WTC11 (cell line): ENCODE measurements at regions not wholly inside any gene's neighbourhood (a gene's known extent, or its start where the extent isn't known, plus 50 kb on each side); places are given as distances from the start of the nearest gene placed in this dataset.

ENCODE experiments used
- ATAC-seq: fragments of 200-7000 bp; cut with Tn5 transposase; 2 replicates; pipeline ENCODE4 v1.10.0; 2021; ENCODE audit warnings: mild to moderate bottlenecking, moderate library complexity
- CTCF ChIA-PET: fragments of 300-600 bp; sonication (Branson Sonifier 250); formaldehyde crosslinking; loops from one replicate; lab custom pipeline; 2021; ENCODE audit warnings: antibody characterized with exemption; lab: Charles Lee
- POLR2A ChIA-PET: fragments of 350-600 bp; sonication (Branson Sonifier 250); formaldehyde crosslinking; loops from one replicate; lab custom pipeline; 2021; ENCODE audit warnings: antibody characterized with exemption; lab: Charles Lee
- DNase-seq: peaks from one replicate; pipeline ENCODE4 v3.0.0; 2021; ENCODE audit warnings: low spot score
- H3K27ac Mint-ChIP-seq: 2 replicates; pipeline ENCODE4 v1.8.0; 2021; ENCODE audit warnings: mixed read lengths
- H3K27me3 Mint-ChIP-seq: 2 replicates; pipeline ENCODE4 v1.8.0; 2021; ENCODE audit warnings: low read depth, mild to moderate bottlenecking, moderate library complexity, mixed read lengths
- H3K36me3 Mint-ChIP-seq: 2 replicates; pipeline ENCODE4 v1.8.0; 2021; ENCODE audit warnings: mixed read lengths
- H3K4me1 Mint-ChIP-seq: 2 replicates; pipeline ENCODE4 v1.8.0; 2022; ENCODE audit warnings: mixed read lengths
- H3K4me3 Mint-ChIP-seq: 2 replicates; pipeline ENCODE4 v1.8.0; 2021; ENCODE audit warnings: mild to moderate bottlenecking, moderate library complexity, mixed read lengths
- H3K9me3 Mint-ChIP-seq: 2 replicates; pipeline ENCODE4 v1.8.0; 2021; ENCODE audit warnings: mixed read lengths
- CREB1 ChIP-seq: sonication (generic); formaldehyde crosslinking; IDR thresholded peaks from 2 replicates; pipeline ENCODE4 v1.8.0; 2023; ENCODE audit warnings: mild to moderate bottlenecking, missing genetic modification reagents
- FOXP1 ChIP-seq: sonication (generic); formaldehyde crosslinking; IDR thresholded peaks from 2 replicates; pipeline ENCODE4 v1.8.0; 2022; ENCODE audit warnings: missing genetic modification reagents, mild to moderate bottlenecking, moderate library complexity, borderline replicate concordance
- GRHL2 ChIP-seq: fragments of 250-450 bp; sonication (Bioruptor Pico); IDR thresholded peaks from 2 replicates; pipeline ENCODE4 v1.8.0; 2022; ENCODE audit warnings: mild to moderate bottlenecking, moderate library complexity; ENCODE audit not compliant: insufficient replicate concordance, severe bottlenecking
- HMGA2 ChIP-seq: fragments of 250-450 bp; sonication (Bioruptor Pico); IDR thresholded peaks from 2 replicates; pipeline ENCODE4 v1.4.0; 2021; ENCODE audit warnings: mild to moderate bottlenecking, moderate library complexity
- JUN ChIP-seq: sonication (generic); formaldehyde crosslinking; IDR thresholded peaks from 2 replicates; pipeline ENCODE4 v1.8.0; 2023; ENCODE audit warnings: mild to moderate bottlenecking, missing genetic modification reagents
- SMAD4 ChIP-seq: sonication (generic); formaldehyde crosslinking; IDR thresholded peaks from 2 replicates; pipeline ENCODE4 v1.8.0; 2022; ENCODE audit warnings: mild to moderate bottlenecking, missing genetic modification reagents
- TP53 ChIP-seq: sonication (generic); formaldehyde crosslinking; IDR thresholded peaks from 2 replicates; pipeline ENCODE4 v1.8.1; 2023; ENCODE audit warnings: mild to moderate bottlenecking, missing genetic modification reagents
- ZNF263 ChIP-seq: sonication (generic); formaldehyde crosslinking; IDR thresholded peaks from 2 replicates; pipeline ENCODE4 v1.8.1; 2022; ENCODE audit warnings: low read depth, mild to moderate bottlenecking, moderate library complexity, missing genetic modification reagents
- ZNF425 ChIP-seq: fragments of 250-450 bp; sonication (Bioruptor Pico); conservative IDR thresholded peaks from 2 replicates; pipeline ENCODE4 v1.9.0; 2021; ENCODE audit warnings: mild to moderate bottlenecking
- TF ChIP-seq, protein P1 (sequence below): sonication (generic); formaldehyde crosslinking; IDR thresholded peaks from 2 replicates; pipeline ENCODE4 v1.8.1; 2023; ENCODE audit warnings: mild to moderate bottlenecking, missing genetic modification reagents, borderline replicate concordance
- TF ChIP-seq, protein P2 (sequence below): sonication (generic); formaldehyde crosslinking; conservative IDR thresholded peaks from 2 replicates; pipeline ENCODE4 v1.8.1; 2023; ENCODE audit warnings: mild to moderate bottlenecking, low read depth, missing genetic modification reagents, moderate library complexity
- TF ChIP-seq, protein P3 (sequence below): sonication (generic); formaldehyde crosslinking; IDR thresholded peaks from 2 replicates; pipeline ENCODE4 v1.8.0; 2023; ENCODE audit warnings: mild to moderate bottlenecking, missing genetic modification reagents
- TF ChIP-seq, protein P4 (sequence below): sonication (generic); formaldehyde crosslinking; IDR thresholded peaks from 2 replicates; pipeline ENCODE4 v1.8.1; 2023; ENCODE audit warnings: mild to moderate bottlenecking, missing genetic modification reagents, moderate library complexity
- TF ChIP-seq, protein P5 (sequence below): fragments of 250-450 bp; sonication (Bioruptor Pico); IDR thresholded peaks from 2 replicates; pipeline ENCODE4 v1.9.0; 2021; ENCODE audit warnings: mild to moderate bottlenecking, borderline replicate concordance

- no peak for TF ChIP-seq ZNF425
- TF ChIP-seq GRHL2: no peak
- TF ChIP-seq CREB1 (CRISPR knock-in tag): no peak
These were observed 472.5 kb downstream of the PID1 start (continued) for GRCh38 chr2:228798458-228799207.

- Mint-ChIP-seq H3K27me3 (no peaks in the 10 kb centered on the region; the same call in 1 of the 2 replicates), H3K27ac (no peak overlapping the region), H3K36me3 (no peaks in the 10 kb centered on the region), H3K4me1 (peaks cover 2% of the 10 kb centered on the region; the same call in 1 of the 2 replicates), H3K4me3 (no peak overlapping the region), H3K9me3 (no peaks in the 10 kb centered on the region)
- CTCF ChIA-PET: no interaction called here
- ATAC-seq (no peak), DNase-seq (no peak)
- POLR2A ChIA-PET: no interaction called here
- TF ChIP-seq, protein P1, sequence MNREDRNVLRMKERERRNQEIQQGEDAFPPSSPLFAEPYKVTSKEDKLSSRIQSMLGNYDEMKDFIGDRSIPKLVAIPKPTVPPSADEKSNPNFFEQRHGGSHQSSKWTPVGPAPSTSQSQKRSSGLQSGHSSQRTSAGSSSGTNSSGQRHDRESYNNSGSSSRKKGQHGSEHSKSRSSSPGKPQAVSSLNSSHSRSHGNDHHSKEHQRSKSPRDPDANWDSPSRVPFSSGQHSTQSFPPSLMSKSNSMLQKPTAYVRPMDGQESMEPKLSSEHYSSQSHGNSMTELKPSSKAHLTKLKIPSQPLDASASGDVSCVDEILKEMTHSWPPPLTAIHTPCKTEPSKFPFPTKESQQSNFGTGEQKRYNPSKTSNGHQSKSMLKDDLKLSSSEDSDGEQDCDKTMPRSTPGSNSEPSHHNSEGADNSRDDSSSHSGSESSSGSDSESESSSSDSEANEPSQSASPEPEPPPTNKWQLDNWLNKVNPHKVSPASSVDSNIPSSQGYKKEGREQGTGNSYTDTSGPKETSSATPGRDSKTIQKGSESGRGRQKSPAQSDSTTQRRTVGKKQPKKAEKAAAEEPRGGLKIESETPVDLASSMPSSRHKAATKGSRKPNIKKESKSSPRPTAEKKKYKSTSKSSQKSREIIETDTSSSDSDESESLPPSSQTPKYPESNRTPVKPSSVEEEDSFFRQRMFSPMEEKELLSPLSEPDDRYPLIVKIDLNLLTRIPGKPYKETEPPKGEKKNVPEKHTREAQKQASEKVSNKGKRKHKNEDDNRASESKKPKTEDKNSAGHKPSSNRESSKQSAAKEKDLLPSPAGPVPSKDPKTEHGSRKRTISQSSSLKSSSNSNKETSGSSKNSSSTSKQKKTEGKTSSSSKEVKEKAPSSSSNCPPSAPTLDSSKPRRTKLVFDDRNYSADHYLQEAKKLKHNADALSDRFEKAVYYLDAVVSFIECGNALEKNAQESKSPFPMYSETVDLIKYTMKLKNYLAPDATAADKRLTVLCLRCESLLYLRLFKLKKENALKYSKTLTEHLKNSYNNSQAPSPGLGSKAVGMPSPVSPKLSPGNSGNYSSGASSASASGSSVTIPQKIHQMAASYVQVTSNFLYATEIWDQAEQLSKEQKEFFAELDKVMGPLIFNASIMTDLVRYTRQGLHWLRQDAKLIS (CRISPR knock-in tag): no peak
- TF ChIP-seq TP53 (CRISPR knock-in tag) (no peak), JUN (CRISPR knock-in tag) (no peak), HMGA2 (no peak)
- TF ChIP-seq, protein P2, sequence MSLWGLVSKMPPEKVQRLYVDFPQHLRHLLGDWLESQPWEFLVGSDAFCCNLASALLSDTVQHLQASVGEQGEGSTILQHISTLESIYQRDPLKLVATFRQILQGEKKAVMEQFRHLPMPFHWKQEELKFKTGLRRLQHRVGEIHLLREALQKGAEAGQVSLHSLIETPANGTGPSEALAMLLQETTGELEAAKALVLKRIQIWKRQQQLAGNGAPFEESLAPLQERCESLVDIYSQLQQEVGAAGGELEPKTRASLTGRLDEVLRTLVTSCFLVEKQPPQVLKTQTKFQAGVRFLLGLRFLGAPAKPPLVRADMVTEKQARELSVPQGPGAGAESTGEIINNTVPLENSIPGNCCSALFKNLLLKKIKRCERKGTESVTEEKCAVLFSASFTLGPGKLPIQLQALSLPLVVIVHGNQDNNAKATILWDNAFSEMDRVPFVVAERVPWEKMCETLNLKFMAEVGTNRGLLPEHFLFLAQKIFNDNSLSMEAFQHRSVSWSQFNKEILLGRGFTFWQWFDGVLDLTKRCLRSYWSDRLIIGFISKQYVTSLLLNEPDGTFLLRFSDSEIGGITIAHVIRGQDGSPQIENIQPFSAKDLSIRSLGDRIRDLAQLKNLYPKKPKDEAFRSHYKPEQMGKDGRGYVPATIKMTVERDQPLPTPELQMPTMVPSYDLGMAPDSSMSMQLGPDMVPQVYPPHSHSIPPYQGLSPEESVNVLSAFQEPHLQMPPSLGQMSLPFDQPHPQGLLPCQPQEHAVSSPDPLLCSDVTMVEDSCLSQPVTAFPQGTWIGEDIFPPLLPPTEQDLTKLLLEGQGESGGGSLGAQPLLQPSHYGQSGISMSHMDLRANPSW (CRISPR knock-in tag): no peak
- TF ChIP-seq, protein P3, sequence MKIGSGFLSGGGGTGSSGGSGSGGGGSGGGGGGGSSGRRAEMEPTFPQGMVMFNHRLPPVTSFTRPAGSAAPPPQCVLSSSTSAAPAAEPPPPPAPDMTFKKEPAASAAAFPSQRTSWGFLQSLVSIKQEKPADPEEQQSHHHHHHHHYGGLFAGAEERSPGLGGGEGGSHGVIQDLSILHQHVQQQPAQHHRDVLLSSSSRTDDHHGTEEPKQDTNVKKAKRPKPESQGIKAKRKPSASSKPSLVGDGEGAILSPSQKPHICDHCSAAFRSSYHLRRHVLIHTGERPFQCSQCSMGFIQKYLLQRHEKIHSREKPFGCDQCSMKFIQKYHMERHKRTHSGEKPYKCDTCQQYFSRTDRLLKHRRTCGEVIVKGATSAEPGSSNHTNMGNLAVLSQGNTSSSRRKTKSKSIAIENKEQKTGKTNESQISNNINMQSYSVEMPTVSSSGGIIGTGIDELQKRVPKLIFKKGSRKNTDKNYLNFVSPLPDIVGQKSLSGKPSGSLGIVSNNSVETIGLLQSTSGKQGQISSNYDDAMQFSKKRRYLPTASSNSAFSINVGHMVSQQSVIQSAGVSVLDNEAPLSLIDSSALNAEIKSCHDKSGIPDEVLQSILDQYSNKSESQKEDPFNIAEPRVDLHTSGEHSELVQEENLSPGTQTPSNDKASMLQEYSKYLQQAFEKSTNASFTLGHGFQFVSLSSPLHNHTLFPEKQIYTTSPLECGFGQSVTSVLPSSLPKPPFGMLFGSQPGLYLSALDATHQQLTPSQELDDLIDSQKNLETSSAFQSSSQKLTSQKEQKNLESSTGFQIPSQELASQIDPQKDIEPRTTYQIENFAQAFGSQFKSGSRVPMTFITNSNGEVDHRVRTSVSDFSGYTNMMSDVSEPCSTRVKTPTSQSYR (CRISPR knock-in tag): no peak
These were observed 474.7 kb downstream of the PID1 start for GRCh38 chr2:228796386-228796785.

DNA sequence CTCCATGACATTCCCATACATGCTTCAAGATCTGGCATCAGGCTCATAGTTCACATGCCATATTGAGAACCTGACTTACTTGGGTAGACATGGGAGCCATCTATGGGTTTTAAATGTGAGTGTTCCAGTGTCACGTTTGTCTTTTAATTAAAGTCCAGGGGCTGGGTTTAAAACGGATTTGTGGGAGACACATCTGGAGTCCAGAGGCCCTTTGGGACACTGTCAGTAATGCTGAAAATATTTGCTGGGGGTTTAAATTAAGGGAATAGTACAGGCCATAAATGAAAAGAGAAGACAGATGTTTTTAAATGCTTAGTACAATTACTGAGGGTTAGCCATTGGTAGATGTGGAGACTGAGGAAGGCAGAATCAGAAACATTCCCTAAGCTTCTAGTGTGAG is 478.0 kb downstream of the PID1 start:
- Mint-ChIP-seq H3K9me3 (no peaks in the 10 kb centered on the region), H3K4me3 (no peak overlapping the region), H3K27me3 (no peaks in the 10 kb centered on the region; the same call in 1 of the 2 replicates), H3K27ac (no peak overlapping the region), H3K36me3 (no peaks in the 10 kb centered on the region), H3K4me1 (no peaks in the 10 kb centered on the region)
- ChIA-PET POLR2A (no interaction called here), CTCF (no interaction called here)
- DNase-seq (no peak), ATAC-seq (no peak)
- TF ChIP-seq ZNF263 (CRISPR knock-in tag) (no peak), HMGA2 (no peak), SMAD4 (no peak), FOXP1 (CRISPR knock-in tag) (no peak)
- TF ChIP-seq, protein P4, sequence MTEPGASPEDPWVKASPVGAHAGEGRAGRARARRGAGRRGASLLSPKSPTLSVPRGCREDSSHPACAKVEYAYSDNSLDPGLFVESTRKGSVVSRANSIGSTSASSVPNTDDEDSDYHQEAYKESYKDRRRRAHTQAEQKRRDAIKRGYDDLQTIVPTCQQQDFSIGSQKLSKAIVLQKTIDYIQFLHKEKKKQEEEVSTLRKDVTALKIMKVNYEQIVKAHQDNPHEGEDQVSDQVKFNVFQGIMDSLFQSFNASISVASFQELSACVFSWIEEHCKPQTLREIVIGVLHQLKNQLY (CRISPR knock-in tag): no peak
- TF ChIP-seq, protein P5, sequence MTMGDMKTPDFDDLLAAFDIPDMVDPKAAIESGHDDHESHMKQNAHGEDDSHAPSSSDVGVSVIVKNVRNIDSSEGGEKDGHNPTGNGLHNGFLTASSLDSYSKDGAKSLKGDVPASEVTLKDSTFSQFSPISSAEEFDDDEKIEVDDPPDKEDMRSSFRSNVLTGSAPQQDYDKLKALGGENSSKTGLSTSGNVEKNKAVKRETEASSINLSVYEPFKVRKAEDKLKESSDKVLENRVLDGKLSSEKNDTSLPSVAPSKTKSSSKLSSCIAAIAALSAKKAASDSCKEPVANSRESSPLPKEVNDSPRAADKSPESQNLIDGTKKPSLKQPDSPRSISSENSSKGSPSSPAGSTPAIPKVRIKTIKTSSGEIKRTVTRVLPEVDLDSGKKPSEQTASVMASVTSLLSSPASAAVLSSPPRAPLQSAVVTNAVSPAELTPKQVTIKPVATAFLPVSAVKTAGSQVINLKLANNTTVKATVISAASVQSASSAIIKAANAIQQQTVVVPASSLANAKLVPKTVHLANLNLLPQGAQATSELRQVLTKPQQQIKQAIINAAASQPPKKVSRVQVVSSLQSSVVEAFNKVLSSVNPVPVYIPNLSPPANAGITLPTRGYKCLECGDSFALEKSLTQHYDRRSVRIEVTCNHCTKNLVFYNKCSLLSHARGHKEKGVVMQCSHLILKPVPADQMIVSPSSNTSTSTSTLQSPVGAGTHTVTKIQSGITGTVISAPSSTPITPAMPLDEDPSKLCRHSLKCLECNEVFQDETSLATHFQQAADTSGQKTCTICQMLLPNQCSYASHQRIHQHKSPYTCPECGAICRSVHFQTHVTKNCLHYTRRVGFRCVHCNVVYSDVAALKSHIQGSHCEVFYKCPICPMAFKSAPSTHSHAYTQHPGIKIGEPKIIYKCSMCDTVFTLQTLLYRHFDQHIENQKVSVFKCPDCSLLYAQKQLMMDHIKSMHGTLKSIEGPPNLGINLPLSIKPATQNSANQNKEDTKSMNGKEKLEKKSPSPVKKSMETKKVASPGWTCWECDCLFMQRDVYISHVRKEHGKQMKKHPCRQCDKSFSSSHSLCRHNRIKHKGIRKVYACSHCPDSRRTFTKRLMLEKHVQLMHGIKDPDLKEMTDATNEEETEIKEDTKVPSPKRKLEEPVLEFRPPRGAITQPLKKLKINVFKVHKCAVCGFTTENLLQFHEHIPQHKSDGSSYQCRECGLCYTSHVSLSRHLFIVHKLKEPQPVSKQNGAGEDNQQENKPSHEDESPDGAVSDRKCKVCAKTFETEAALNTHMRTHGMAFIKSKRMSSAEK (CRISPR knock-in tag): no peak
